GM23248 (cell line): ENCODE measurements at regions not wholly inside any gene's neighbourhood (a gene's known extent, or its start where the extent isn't known, plus 50 kb on each side); places are given as distances from the start of the nearest gene placed in this dataset.

ENCODE experiments used
- DNase-seq: peaks from one replicate; pipeline ENCODE4 v3.0.0-alpha.2; 2015
- H2AFZ ChIP-seq: fragments of 200-600 bp; sonication (generic); 2 replicates; pipeline ENCODE4 v1.6.1; 2016; ENCODE audit warnings: antibody characterized with exemption
- H3F3A ChIP-seq: fragments of 200-600 bp; sonication (generic); 2 replicates; pipeline ENCODE4 v1.6.1; 2016; ENCODE audit warnings: mild to moderate bottlenecking, antibody characterized with exemption, mixed run types; ENCODE audit not compliant: insufficient read depth
- H3K27ac ChIP-seq: fragments of 200-600 bp; sonication (generic); 2 replicates; pipeline ENCODE4 v1.5.1; 2016; ENCODE audit warnings: mild to moderate bottlenecking
- H3K27me3 ChIP-seq: fragments of 200-600 bp; sonication (generic); replicated peaks from 2 replicates; pipeline ENCODE4 v1.6.1; 2016; ENCODE audit warnings: mild to moderate bottlenecking; ENCODE audit not compliant: insufficient read depth
- H3K36me3 ChIP-seq: fragments of 200-600 bp; sonication (generic); 2 replicates; pipeline ENCODE4 v1.6.1; 2016; ENCODE audit warnings: low read depth, mild to moderate bottlenecking
- H3K4me1 ChIP-seq: fragments of 200-600 bp; sonication (generic); 2 replicates; pipeline ENCODE4 v1.6.1; 2016; ENCODE audit warnings: mild to moderate bottlenecking; ENCODE audit not compliant: insufficient read depth
- H3K4me2 ChIP-seq: fragments of 200-600 bp; sonication (generic); one replicate; pipeline ENCODE4 v1.6.1; 2016; ENCODE audit warnings: mild to moderate bottlenecking; ENCODE audit not compliant: unreplicated experiment
- H3K4me3 ChIP-seq: fragments of 200-600 bp; sonication (generic); 2 replicates; pipeline ENCODE4 v1.5.1; 2016; ENCODE audit warnings: mild to moderate bottlenecking
- H3K79me2 ChIP-seq: fragments of 200-600 bp; sonication (generic); 2 replicates; pipeline ENCODE4 v1.6.1; 2016; ENCODE audit warnings: mild to moderate bottlenecking; ENCODE audit not compliant: insufficient read depth
- H3K9ac ChIP-seq: fragments of 200-600 bp; sonication (generic); 2 replicates; pipeline ENCODE4 v1.6.1; 2016; ENCODE audit warnings: mild to moderate bottlenecking
- H3K9me2 ChIP-seq: fragments of 200-600 bp; sonication (generic); 2 replicates; pipeline ENCODE4 v1.6.1; 2016; ENCODE audit warnings: mixed run types, mild to moderate bottlenecking, moderate library complexity; ENCODE audit not compliant: insufficient read depth
- H3K9me3 ChIP-seq: fragments of 200-600 bp; sonication (generic); one replicate; pipeline ENCODE4 v1.6.1; 2017; ENCODE audit warnings: low read depth
- H4K20me1 ChIP-seq: fragments of 200-600 bp; sonication (generic); 2 replicates; pipeline ENCODE4 v1.6.0; 2016; ENCODE audit not compliant: insufficient read depth
- EZH2 ChIP-seq: fragments of 200-600 bp; sonication (generic); IDR thresholded peaks from 2 replicates; pipeline ENCODE4 v1.6.1; 2018; ENCODE audit warnings: antibody characterized with exemption, mild to moderate bottlenecking; ENCODE audit not compliant: insufficient read depth, poor library complexity, severe bottlenecking
- EZH2phosphoT487 ChIP-seq: fragments of 200-600 bp; sonication (generic); IDR thresholded peaks from 2 replicates; pipeline ENCODE4 v1.6.1; 2018; ENCODE audit warnings: antibody characterized with exemption, moderate library complexity, mild to moderate bottlenecking, low read depth; ENCODE audit not compliant: insufficient read depth
- WGBS, 2 experiments: methylation state at CpG; one replicate each; pipeline ENCODE4 v1.1.6; 2015 to 2017; ENCODE audit warnings: low lambda C conversion rate in 2 of 2, low coverage in 1 of 2; ENCODE audit errors: missing lambda C conversion rate in 2 of 2; 5-methylcytosine and 5-hydroxymethylcytosine counted together
- in situ Hi-C: fragments of 300-500 bp; cut with MboI; formaldehyde crosslinking; loops from 2 replicates; pipeline ENCODE4 v1.15.0; 2020

GRCh38 chr6:40726853-40727252, 139.7 kb upstream of the LRFN2 start:
- no peak for DNase-seq
- 74 to 79% methylated on average over 5 of the region's 5 CpGs for WGBS, 2 experiments
- Histone ChIP-seq H3K9ac (no peak overlapping the region), H3K36me3 (no peaks in the 10 kb centered on the region), H3F3A (no peaks in the 10 kb centered on the region), H3K4me2 (no peak overlapping the region), H4K20me1 (no peaks in the 10 kb centered on the region), H3K9me2 (no peaks in the 10 kb centered on the region), H3K9me3 (no peaks in the 10 kb centered on the region), H3K4me1 (peaks cover 9% of the 10 kb centered on the region; the same call in 1 of the 2 replicates), H3K79me2 (no peaks in the 10 kb centered on the region), H3K27ac (no peak overlapping the region), H3K27me3 (no peaks in the 10 kb centered on the region), H2AFZ (no peak overlapping the region), H3K4me3 (no peak overlapping the region)
- no peak for TF ChIP-seq EZH2
- no peak for TF ChIP-seq EZH2phosphoT487
- in situ Hi-C loops: no loop called here

- in situ Hi-C loops: no loop called here
- Histone ChIP-seq H3K9ac (no peak overlapping the region), H3K4me3 (no peak overlapping the region), H3K36me3 (no peaks in the 10 kb centered on the region), H3F3A (no peaks in the 10 kb centered on the region), H2AFZ (no peak overlapping the region), H3K79me2 (no peaks in the 10 kb centered on the region), H3K27ac (no peak overlapping the region), H3K27me3 (no peaks in the 10 kb centered on the region), H3K9me3 (no peaks in the 10 kb centered on the region), H3K9me2 (no peaks in the 10 kb centered on the region), H3K4me1 (peaks cover 9% of the 10 kb centered on the region; the same call in 1 of the 2 replicates), H4K20me1 (no peaks in the 10 kb centered on the region), H3K4me2 (no peak overlapping the region)
- TF ChIP-seq EZH2phosphoT487: no peak
- no peak for TF ChIP-seq EZH2
- no peak for DNase-seq
- WGBS, 2 experiments: 66 to 68% methylated on average over 2 of the region's 2 CpGs
These were observed 138.2 kb upstream of the LRFN2 start for GRCh38 chr6:40725390-40725789.

GRCh38 chr6:40724886-40725285, 137.7 kb upstream of the LRFN2 start:
- TF ChIP-seq EZH2 (no peak), EZH2phosphoT487 (no peak)
- H3K4me2 ChIP-seq: no peak overlapping the region
- H3K27ac ChIP-seq: no peak overlapping the region
- H3K36me3 ChIP-seq: no peaks in the 10 kb centered on the region
- H3K27me3 ChIP-seq: no peaks in the 10 kb centered on the region
- no peak overlapping the region for H3K9ac ChIP-seq
- H3K9me2 ChIP-seq: no peaks in the 10 kb centered on the region
- H3K79me2 ChIP-seq: no peaks in the 10 kb centered on the region
- H3K4me1 ChIP-seq: peaks cover 11% of the 10 kb centered on the region
- no peak overlapping the region for H3K4me3 ChIP-seq
- no peak overlapping the region for H2AFZ ChIP-seq
- H4K20me1 ChIP-seq: no peaks in the 10 kb centered on the region
- no peaks in the 10 kb centered on the region for H3K9me3 ChIP-seq
- DNase-seq: no peak
- in situ Hi-C loops: no loop called here
- no peaks in the 10 kb centered on the region for H3F3A ChIP-seq
- WGBS, 2 experiments: 53 to 60% methylated on average over 3 of the region's 3 CpGs

GRCh38 chr6:40723967-40724366, 136.8 kb upstream of the LRFN2 start:
- Histone ChIP-seq H3K9me3 (no peaks in the 10 kb centered on the region), H4K20me1 (no peaks in the 10 kb centered on the region), H3K27me3 (no peaks in the 10 kb centered on the region), H3K36me3 (no peaks in the 10 kb centered on the region), H3K4me2 (no peak overlapping the region), H2AFZ (no peak overlapping the region), H3K4me1 (peaks cover 18% of the 10 kb centered on the region), H3K9ac (no peak overlapping the region), H3K27ac (no peak overlapping the region), H3K79me2 (no peaks in the 10 kb centered on the region), H3K4me3 (no peak overlapping the region), H3K9me2 (no peaks in the 10 kb centered on the region), H3F3A (no peaks in the 10 kb centered on the region)
- DNase-seq: peak; percentile 57
- in situ Hi-C loops: no loop called here
- WGBS, 2 experiments: 49 to 56% methylated on average over 5 of the region's 5 CpGs
- TF ChIP-seq EZH2 (no peak), EZH2phosphoT487 (no peak)
